ENCODE measurements at regions not wholly inside any gene's neighbourhood (a gene's known extent, or its start where the extent isn't known, plus 50 kb on each side); places are given as distances from the start of the nearest gene placed in this dataset.

DNA sequence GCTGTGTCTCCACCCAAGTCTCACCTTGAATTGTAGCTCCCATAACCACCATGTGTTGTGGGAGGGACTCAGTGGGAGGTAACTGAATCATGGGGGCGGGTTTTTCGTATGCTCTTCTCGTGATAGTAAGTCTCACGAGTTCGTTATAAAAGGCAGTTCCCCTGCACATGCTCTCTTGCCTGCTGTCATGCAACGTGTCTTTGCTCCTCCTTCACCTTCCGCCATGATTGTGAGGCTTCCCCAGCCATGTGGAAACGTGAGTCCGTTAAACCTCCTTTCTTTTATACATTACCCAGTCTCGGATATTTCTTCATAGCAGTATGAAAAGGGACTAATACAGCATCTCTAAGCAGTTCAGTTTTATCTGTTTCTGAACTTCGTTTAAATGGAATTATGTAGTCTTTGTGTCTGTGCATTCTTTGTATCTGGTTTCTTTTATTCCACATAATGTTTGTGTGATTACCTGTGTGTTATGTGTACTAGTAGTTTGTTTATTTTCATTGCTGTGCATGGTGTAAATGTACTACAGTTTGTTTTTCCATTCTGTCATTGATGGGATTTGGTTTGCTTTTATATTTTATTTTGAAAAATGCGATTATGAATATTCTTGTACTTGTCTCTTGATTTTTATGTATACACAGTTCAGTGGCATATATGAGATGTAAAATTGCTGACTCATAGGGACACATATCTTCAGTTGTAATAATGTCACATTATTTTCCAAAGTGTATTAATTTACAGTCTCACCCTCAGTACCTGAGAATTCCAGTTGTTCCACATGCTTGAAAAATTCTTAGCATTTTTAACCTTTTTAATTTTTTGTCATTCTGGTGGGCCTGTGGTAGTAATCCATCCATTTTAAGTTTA lies 304.9 kb downstream of the GBA3 start:
- DNase-seq: no peak
- Mint-ChIP-seq H3K27ac (ENCODE audit: unreplicated experiment) (no peak overlapping the region), H3K27me3 (ENCODE audit: unreplicated experiment) (no peaks in the 10 kb centered on the region), H3K9me3 (ENCODE audit: unreplicated experiment) (no peaks in the 10 kb centered on the region), H3K36me3 (ENCODE audit: unreplicated experiment) (no peaks in the 10 kb centered on the region), H3K4me1 (ENCODE audit: low read depth, unreplicated experiment) (no peaks in the 10 kb centered on the region), H3K4me3 (ENCODE audit: unreplicated experiment) (no peak overlapping the region)
- TF ChIP-seq, protein P1, sequence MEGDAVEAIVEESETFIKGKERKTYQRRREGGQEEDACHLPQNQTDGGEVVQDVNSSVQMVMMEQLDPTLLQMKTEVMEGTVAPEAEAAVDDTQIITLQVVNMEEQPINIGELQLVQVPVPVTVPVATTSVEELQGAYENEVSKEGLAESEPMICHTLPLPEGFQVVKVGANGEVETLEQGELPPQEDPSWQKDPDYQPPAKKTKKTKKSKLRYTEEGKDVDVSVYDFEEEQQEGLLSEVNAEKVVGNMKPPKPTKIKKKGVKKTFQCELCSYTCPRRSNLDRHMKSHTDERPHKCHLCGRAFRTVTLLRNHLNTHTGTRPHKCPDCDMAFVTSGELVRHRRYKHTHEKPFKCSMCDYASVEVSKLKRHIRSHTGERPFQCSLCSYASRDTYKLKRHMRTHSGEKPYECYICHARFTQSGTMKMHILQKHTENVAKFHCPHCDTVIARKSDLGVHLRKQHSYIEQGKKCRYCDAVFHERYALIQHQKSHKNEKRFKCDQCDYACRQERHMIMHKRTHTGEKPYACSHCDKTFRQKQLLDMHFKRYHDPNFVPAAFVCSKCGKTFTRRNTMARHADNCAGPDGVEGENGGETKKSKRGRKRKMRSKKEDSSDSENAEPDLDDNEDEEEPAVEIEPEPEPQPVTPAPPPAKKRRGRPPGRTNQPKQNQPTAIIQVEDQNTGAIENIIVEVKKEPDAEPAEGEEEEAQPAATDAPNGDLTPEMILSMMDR (IDR thresholded peaks at IDR 0.05; ENCODE audit: partially characterized antibody, unreplicated experiment): no peak

DNA sequence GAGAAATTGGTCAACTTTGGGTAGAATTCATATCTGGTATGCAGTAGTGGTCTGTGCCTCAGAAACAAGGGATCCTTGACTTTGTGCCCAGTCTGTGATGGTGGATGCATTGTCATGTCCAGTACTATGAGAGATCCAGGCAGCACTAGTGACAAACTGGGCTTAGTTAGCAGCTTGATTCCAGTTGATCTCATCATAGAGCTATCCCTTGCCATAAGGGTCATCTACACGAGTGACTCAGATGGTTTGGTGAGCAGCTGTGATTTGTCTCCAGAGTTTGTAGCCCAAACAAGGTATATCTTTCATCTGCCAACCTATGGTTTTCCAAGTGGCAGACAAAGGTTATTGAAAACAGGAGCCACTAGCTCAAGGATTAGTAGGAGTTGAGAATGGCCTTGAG lies 298.8 kb downstream of the GBA3 start:
- Mint-ChIP-seq H3K4me1 (ENCODE audit: low read depth, unreplicated experiment) (no peaks in the 10 kb centered on the region), H3K4me3 (ENCODE audit: unreplicated experiment) (no peak overlapping the region), H3K27ac (ENCODE audit: unreplicated experiment) (no peak overlapping the region), H3K36me3 (ENCODE audit: unreplicated experiment) (no peaks in the 10 kb centered on the region), H3K9me3 (ENCODE audit: unreplicated experiment) (no peaks in the 10 kb centered on the region), H3K27me3 (ENCODE audit: unreplicated experiment) (no peaks in the 10 kb centered on the region)
- TF ChIP-seq, protein P1 (IDR thresholded peaks at IDR 0.05; ENCODE audit: partially characterized antibody, unreplicated experiment): no peak
- DNase-seq: no peak

DNA sequence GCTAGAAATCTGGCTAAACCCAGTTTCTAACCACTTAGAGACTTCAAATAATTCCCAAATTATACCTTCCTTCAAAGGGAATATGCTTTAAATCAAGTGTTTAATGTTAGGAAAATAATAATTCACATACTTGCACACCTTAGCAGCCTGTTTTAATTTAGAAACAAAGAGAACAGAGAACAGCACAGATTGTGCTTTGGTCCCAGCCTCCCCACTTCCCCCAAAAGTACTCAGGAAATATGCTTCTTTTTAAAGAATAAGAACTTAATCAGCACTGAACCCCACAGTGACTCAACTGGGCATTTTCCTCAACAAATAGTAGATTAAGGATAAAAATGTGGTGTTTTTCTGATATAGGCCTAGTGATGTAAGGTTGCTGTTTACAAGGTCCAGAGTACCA lies 295.8 kb downstream of the GBA3 start:
- H3K27ac Mint-ChIP-seq (ENCODE audit: unreplicated experiment): no peak overlapping the region
- no peak overlapping the region for H3K4me3 Mint-ChIP-seq (ENCODE audit: unreplicated experiment)
- no peak for DNase-seq
- no peaks in the 10 kb centered on the region for H3K9me3 Mint-ChIP-seq (ENCODE audit: unreplicated experiment)
- peaks cover 12% of the 10 kb centered on the region for H3K36me3 Mint-ChIP-seq (ENCODE audit: unreplicated experiment)
- no peaks in the 10 kb centered on the region for H3K4me1 Mint-ChIP-seq (ENCODE audit: low read depth, unreplicated experiment)
- TF ChIP-seq, protein P1 (IDR thresholded peaks at IDR 0.05; ENCODE audit: partially characterized antibody, unreplicated experiment): no peak
- H3K27me3 Mint-ChIP-seq (ENCODE audit: unreplicated experiment): peaks cover 2% of the 10 kb centered on the region

DNA sequence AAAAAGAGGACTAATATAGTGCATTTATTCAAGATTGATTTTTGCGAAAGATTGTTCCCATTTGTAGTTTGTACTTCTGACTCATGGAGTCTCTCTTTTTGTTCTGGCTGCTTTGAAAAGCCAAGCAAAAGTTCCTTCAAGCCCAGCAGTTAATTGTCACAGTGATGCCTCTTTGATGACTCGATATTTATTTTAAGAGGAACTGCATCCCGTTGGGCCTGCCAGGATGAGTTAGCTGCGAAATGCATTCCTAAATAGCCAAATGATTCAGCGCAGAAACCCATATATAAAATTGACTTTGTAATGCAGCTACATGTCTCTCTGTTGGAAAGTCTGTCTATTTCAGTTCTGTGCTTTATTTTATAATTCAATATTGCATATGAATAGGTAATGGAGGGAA lies 295.1 kb downstream of the GBA3 start:
- TF ChIP-seq, protein P1 (IDR thresholded peaks at IDR 0.05; ENCODE audit: partially characterized antibody, unreplicated experiment): no peak
- Mint-ChIP-seq H3K4me1 (ENCODE audit: low read depth, unreplicated experiment) (no peaks in the 10 kb centered on the region), H3K4me3 (ENCODE audit: unreplicated experiment) (no peak overlapping the region), H3K27ac (ENCODE audit: unreplicated experiment) (no peak overlapping the region), H3K27me3 (ENCODE audit: unreplicated experiment) (peaks cover 2% of the 10 kb centered on the region), H3K9me3 (ENCODE audit: unreplicated experiment) (no peaks in the 10 kb centered on the region), H3K36me3 (ENCODE audit: unreplicated experiment) (peaks cover 12% of the 10 kb centered on the region)
- no peak for DNase-seq

DNA sequence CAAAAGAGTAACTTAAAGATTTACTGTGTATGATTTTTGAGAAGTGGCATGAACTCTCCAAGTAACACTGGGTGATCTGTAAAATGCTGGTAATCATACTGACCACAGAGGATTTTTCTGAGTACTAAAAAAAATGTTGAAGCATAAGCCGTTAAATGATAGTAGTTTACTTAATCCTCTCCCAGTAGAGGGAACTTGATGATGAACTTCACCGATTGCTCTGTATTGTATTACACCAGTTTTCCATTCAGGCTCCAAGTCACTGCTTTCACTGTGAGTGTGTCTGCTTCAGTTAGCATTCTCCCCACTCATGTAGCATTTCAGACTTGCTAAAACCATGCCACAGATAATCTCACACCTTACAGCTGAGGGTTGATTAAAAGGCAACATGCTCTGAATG lies 294.1 kb downstream of the GBA3 start:
- Mint-ChIP-seq H3K36me3 (ENCODE audit: unreplicated experiment) (peaks cover 12% of the 10 kb centered on the region), H3K27me3 (ENCODE audit: unreplicated experiment) (peaks cover 2% of the 10 kb centered on the region), H3K27ac (ENCODE audit: unreplicated experiment) (no peak overlapping the region), H3K9me3 (ENCODE audit: unreplicated experiment) (no peaks in the 10 kb centered on the region), H3K4me1 (ENCODE audit: low read depth, unreplicated experiment) (no peaks in the 10 kb centered on the region), H3K4me3 (ENCODE audit: unreplicated experiment) (no peak overlapping the region)
- TF ChIP-seq, protein P1 (IDR thresholded peaks at IDR 0.05; ENCODE audit: partially characterized antibody, unreplicated experiment): no peak
- no peak for DNase-seq
